HG03280 (cell line): ENCODE measurements at regions not wholly inside any gene's neighbourhood (a gene's known extent, or its start where the extent isn't known, plus 50 kb on each side); places are given as distances from the start of the nearest gene placed in this dataset.
A peak's percentile ranks its signal among the peaks of the same experiment; 100 is the strongest.

Experiments
- ATAC-seq: cut with Tn5 transposase; IDR thresholded peaks from one replicate; pipeline ENCODE4 v1.9.1; 2021; ENCODE audit warnings: mild to moderate bottlenecking, moderate library complexity; ENCODE audit not compliant: unreplicated experiment

GRCh38 chr12:78403136-78403535 is 461.4 kb upstream of the SYT1 start:
- ATAC-seq, result no peak

GRCh38 chr12:78403681-78404080 is 460.9 kb upstream of the SYT1 start:
- ATAC-seq, result no peak

GRCh38 chr12:78406213-78406612 is 458.4 kb upstream of the SYT1 start:
- no peak for ATAC-seq

- ATAC-seq, result peak; percentile 83
These were observed 457.7 kb upstream of the SYT1 start for GRCh38 chr12:78406828-78407227.

- ATAC-seq, result no peak
These were observed 456.9 kb upstream of the SYT1 start for GRCh38 chr12:78407722-78408121.

GRCh38 chr12:78414071-78414470 is 450.5 kb upstream of the SYT1 start:
- no peak for ATAC-seq

GRCh38 chr12:78418919-78419318 is 445.7 kb upstream of the SYT1 start:
- ATAC-seq, result no peak

- ATAC-seq, result no peak
These were observed 445.1 kb upstream of the SYT1 start for GRCh38 chr12:78419513-78419912.

- no peak for ATAC-seq
These were observed 443.6 kb upstream of the SYT1 start for GRCh38 chr12:78420991-78421390.

GRCh38 chr12:78430551-78430950 is 434.0 kb upstream of the SYT1 start:
- ATAC-seq, result no peak

- ATAC-seq, result no peak
These were observed 432.6 kb upstream of the SYT1 start for GRCh38 chr12:78431931-78432330.

GRCh38 chr12:78439666-78440065 is 424.9 kb upstream of the SYT1 start:
- ATAC-seq, result no peak

- ATAC-seq, result no peak
These were observed 422.7 kb upstream of the SYT1 start for GRCh38 chr12:78441737-78442453.

GRCh38 chr12:78442454-78442801 is 422.1 kb upstream of the SYT1 start:
- ATAC-seq, result no peak

- no peak for ATAC-seq
These were observed 418.0 kb upstream of the SYT1 start for GRCh38 chr12:78446555-78446954.

- ATAC-seq, result no peak
These were observed 417.2 kb upstream of the SYT1 start for GRCh38 chr12:78447373-78447772.

GRCh38 chr12:78448692-78449091 is 415.9 kb upstream of the SYT1 start:
- ATAC-seq, result no peak

GRCh38 chr12:78455991-78456390 is 408.6 kb upstream of the SYT1 start:
- no peak for ATAC-seq

GRCh38 chr12:78457938-78458337 is 406.6 kb upstream of the SYT1 start:
- peak; percentile 100 for ATAC-seq

GRCh38 chr12:78470354-78471195 is 394.0 kb upstream of the SYT1 start:
- no peak for ATAC-seq

- no peak for ATAC-seq
These were observed 391.4 kb upstream of the SYT1 start for GRCh38 chr12:78473136-78473535.

- ATAC-seq, result no peak
These were observed 391.0 kb upstream of the SYT1 start for GRCh38 chr12:78473561-78473960.
